ENCODE measurements at regions not wholly inside any gene's neighbourhood (a gene's known extent, or its start where the extent isn't known, plus 50 kb on each side); places are given as distances from the start of the nearest gene placed in this dataset.
"Not testable (repeated sequence)": the region's sequence is repeated elsewhere in the genome, so short reads cannot be mapped to it uniquely, and the experiment has no call there.

DNA sequence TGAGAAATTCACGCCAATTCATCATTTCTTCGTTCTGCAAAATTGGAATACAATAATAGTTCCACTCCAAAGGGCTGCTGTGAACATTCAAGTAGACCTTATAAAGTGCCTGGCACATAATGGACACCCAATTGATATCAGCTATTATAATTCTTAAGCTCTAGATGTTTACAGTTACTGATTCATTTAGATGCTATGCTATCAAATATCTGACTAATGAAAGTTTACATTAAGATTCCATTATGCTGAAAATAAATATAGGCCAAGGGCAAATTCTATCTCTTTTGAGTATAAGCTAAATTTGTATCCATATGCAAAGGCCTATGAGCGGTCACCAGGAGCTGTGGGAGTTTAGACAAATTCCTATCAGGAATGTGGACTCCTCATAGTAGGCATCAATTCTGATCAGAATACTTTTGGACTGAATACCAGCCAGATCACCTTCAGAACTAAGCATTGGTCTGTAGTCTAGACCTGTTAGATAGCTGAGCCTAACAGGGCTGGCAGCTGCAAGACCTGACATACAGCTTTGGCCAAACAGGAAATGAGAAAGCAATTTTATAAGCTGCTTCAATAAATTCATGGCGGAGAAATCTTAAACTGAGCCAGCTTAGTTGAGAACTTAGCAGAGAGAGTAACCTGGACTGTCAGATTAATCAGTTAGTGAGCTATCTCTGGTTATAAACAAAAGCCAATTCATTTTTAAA, 384.3 kb upstream of the ACTRT1 start:
- no peaks in the 10 kb centered on the region for H3K4me1 Mint-ChIP-seq
- no peak overlapping the region for H3K4me3 Mint-ChIP-seq
- H3K36me3 Mint-ChIP-seq (ENCODE audit: insufficient read depth) = no peaks in the 10 kb centered on the region
- H3K9me3 Mint-ChIP-seq = no peaks in the 10 kb centered on the region
- H3K27me3 Mint-ChIP-seq = no peaks in the 10 kb centered on the region
- DNase-seq (ENCODE audit: low spot score in 2 of 2) (no peak), ATAC-seq (replicated peaks; ENCODE audit: extremely low read depth, poor library complexity, severe bottlenecking) (no peak)
- no peak overlapping the region for H3K27ac Mint-ChIP-seq (ENCODE audit: low read depth)

GRCh38 chrX:128425546-128425945, 373.3 kb upstream of the ACTRT1 start:
- DNase-seq (ENCODE audit: low spot score in 2 of 2) (no peak), ATAC-seq (replicated peaks; ENCODE audit: extremely low read depth, poor library complexity, severe bottlenecking) (no peak)
- Mint-ChIP-seq H3K9me3 (no peaks in the 10 kb centered on the region), H3K4me1 (no peaks in the 10 kb centered on the region), H3K27ac (ENCODE audit: low read depth) (no peak overlapping the region), H3K36me3 (ENCODE audit: insufficient read depth) (no peaks in the 10 kb centered on the region), H3K27me3 (no peaks in the 10 kb centered on the region), H3K4me3 (no peak overlapping the region)

DNA sequence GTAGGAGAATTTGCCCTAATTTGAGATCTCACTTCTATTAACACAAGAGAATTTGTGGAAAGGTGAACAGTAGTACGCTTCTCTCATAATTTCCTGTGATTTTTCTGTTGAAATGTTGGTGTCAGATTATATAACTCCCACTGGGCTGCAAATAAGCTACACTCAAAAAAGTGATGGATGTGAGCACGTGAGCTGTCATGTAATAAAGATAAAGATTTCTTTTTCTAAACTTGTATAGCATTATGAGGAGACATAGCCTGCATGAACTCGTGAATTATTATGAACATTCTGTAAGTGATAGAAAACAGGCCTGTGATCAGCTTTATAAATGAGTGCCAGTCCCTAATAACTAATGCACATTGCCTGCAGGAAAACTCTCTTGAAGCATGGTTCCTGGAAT, 356.6 kb upstream of the ACTRT1 start:
- Mint-ChIP-seq H3K36me3 (ENCODE audit: insufficient read depth) (no peaks in the 10 kb centered on the region), H3K27me3 (no peaks in the 10 kb centered on the region), H3K4me3 (no peak overlapping the region), H3K4me1 (no peaks in the 10 kb centered on the region), H3K9me3 (no peaks in the 10 kb centered on the region), H3K27ac (ENCODE audit: low read depth) (no peak overlapping the region)
- no peak for DNase-seq (ENCODE audit: low spot score in 2 of 2)
- ATAC-seq (replicated peaks; ENCODE audit: extremely low read depth, poor library complexity, severe bottlenecking) = no peak

- H3K27ac Mint-ChIP-seq (ENCODE audit: low read depth) = no peak overlapping the region
- DNase-seq (ENCODE audit: low spot score in 2 of 2) (no peak), ATAC-seq (replicated peaks; ENCODE audit: extremely low read depth, poor library complexity, severe bottlenecking) (no peak)
- no peaks in the 10 kb centered on the region for H3K4me1 Mint-ChIP-seq
- H3K4me3 Mint-ChIP-seq = no peak overlapping the region
- no peaks in the 10 kb centered on the region for H3K27me3 Mint-ChIP-seq
- H3K9me3 Mint-ChIP-seq = peaks cover 6% of the 10 kb centered on the region
- H3K36me3 Mint-ChIP-seq (ENCODE audit: insufficient read depth) = no peaks in the 10 kb centered on the region
These were observed 344.4 kb upstream of the ACTRT1 start for GRCh38 chrX:128396601-128397000.

DNA sequence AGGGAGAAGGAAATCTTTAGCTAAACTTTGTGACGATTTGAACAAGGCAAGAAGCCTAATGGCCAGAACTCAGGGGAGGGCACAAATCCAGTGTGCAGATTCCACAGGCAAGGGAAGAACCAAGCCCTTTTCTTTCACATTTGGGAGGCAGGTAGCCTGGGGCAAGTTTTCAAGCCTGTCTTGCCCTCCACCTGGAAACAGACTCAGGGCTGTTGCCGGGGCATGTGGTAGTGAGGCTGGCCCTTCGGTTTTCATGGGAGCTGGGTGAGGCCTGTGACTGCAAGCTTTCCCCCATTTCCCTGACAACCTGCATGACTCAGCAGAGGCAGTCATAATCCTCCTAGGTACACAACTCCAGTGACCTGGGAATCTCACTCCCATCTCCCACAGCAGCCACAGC, 331.6 kb upstream of the ACTRT1 start:
- H3K4me1 Mint-ChIP-seq; DNase-seq (ENCODE audit: low spot score in 2 of 2); H3K27ac Mint-ChIP-seq (ENCODE audit: low read depth); H3K4me3 Mint-ChIP-seq; ATAC-seq (replicated peaks; ENCODE audit: extremely low read depth, poor library complexity, severe bottlenecking); H3K36me3 Mint-ChIP-seq (ENCODE audit: insufficient read depth); H3K27me3 Mint-ChIP-seq: not testable (repeated sequence)
- peaks cover 20% of the 10 kb centered on the region for H3K9me3 Mint-ChIP-seq

- Mint-ChIP-seq H3K27me3 (no peaks in the 10 kb centered on the region), H3K4me1 (no peaks in the 10 kb centered on the region), H3K27ac (ENCODE audit: low read depth) (no peak overlapping the region), H3K4me3 (no peak overlapping the region), H3K9me3 (peaks cover 6% of the 10 kb centered on the region), H3K36me3 (ENCODE audit: insufficient read depth) (no peaks in the 10 kb centered on the region)
- DNase-seq (ENCODE audit: low spot score in 2 of 2) = no peak
- ATAC-seq (replicated peaks; ENCODE audit: extremely low read depth, poor library complexity, severe bottlenecking) = no peak
These were observed 313.3 kb upstream of the ACTRT1 start for GRCh38 chrX:128365492-128365891.

DNA sequence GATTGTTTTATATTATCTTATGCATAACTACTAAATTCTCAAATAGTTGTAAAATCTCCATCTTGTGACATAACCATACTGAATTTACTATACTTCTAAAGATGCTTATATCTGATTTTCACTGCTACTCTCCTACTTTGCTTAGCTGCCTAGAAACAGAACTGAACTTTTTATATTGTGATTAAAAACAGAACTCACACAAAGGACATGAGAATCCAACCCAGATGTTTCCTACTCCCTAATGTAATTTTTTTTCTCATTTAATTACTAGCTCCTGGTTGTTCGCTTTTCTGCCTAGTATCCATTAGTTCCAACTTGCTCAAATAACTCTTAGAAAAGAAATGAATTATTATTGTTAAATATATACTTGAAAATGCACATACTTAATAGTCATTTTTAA, 283.5 kb upstream of the ACTRT1 start:
- H3K4me3 Mint-ChIP-seq = no peak overlapping the region
- DNase-seq (ENCODE audit: low spot score in 2 of 2) = no peak
- no peak for ATAC-seq (replicated peaks; ENCODE audit: extremely low read depth, poor library complexity, severe bottlenecking)
- H3K27me3 Mint-ChIP-seq = no peaks in the 10 kb centered on the region
- no peak overlapping the region for H3K27ac Mint-ChIP-seq (ENCODE audit: low read depth)
- H3K4me1 Mint-ChIP-seq = no peaks in the 10 kb centered on the region
- H3K9me3 Mint-ChIP-seq = peaks cover 6% of the 10 kb centered on the region
- no peaks in the 10 kb centered on the region for H3K36me3 Mint-ChIP-seq (ENCODE audit: insufficient read depth)

GRCh38 chrX:128334821-128335220, 282.6 kb upstream of the ACTRT1 start:
- Mint-ChIP-seq H3K4me3 (no peak overlapping the region), H3K4me1 (no peaks in the 10 kb centered on the region), H3K36me3 (ENCODE audit: insufficient read depth) (no peaks in the 10 kb centered on the region), H3K27ac (ENCODE audit: low read depth) (no peak overlapping the region), H3K9me3 (peaks cover 6% of the 10 kb centered on the region), H3K27me3 (no peaks in the 10 kb centered on the region)
- DNase-seq (ENCODE audit: low spot score in 2 of 2) (no peak), ATAC-seq (replicated peaks; ENCODE audit: extremely low read depth, poor library complexity, severe bottlenecking) (no peak)

DNA sequence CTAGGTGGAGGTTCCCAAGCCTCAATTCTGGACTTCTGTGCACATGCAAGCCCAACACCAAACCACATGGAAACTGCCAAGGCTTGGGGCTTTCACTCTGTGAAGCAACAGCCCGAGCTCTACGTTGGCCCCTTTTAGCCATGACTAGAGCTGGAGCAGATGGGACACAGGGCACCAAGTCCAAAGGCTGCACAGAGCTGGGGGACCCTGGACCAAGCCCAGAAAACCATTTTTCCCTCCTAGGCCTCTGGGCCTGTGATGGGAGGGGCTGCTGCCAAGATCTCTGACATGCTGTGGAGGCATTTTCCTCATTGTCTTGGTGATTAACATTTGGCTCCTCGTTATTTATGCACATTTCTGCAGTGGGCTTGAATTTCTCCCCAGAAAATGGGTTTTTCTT, 258.7 kb upstream of the ACTRT1 start:
- H3K27ac Mint-ChIP-seq (ENCODE audit: low read depth) = no peak overlapping the region
- H3K4me1 Mint-ChIP-seq = no peaks in the 10 kb centered on the region
- DNase-seq (ENCODE audit: low spot score in 2 of 2) (no peak), ATAC-seq (replicated peaks; ENCODE audit: extremely low read depth, poor library complexity, severe bottlenecking) (no peak)
- no peak overlapping the region for H3K4me3 Mint-ChIP-seq
- no peaks in the 10 kb centered on the region for H3K36me3 Mint-ChIP-seq (ENCODE audit: insufficient read depth)
- no peaks in the 10 kb centered on the region for H3K27me3 Mint-ChIP-seq
- H3K9me3 Mint-ChIP-seq = no peaks in the 10 kb centered on the region

- Mint-ChIP-seq H3K27ac (ENCODE audit: low read depth) (no peak overlapping the region), H3K4me1 (no peaks in the 10 kb centered on the region), H3K9me3 (no peaks in the 10 kb centered on the region), H3K4me3 (no peak overlapping the region), H3K27me3 (no peaks in the 10 kb centered on the region), H3K36me3 (ENCODE audit: insufficient read depth) (no peaks in the 10 kb centered on the region)
- ATAC-seq (replicated peaks; ENCODE audit: extremely low read depth, poor library complexity, severe bottlenecking) (no peak), DNase-seq (ENCODE audit: low spot score in 2 of 2) (no peak)
These were observed 257.1 kb upstream of the ACTRT1 start for GRCh38 chrX:128309311-128309710.

- no peaks in the 10 kb centered on the region for H3K27me3 Mint-ChIP-seq
- H3K4me3 Mint-ChIP-seq = no peak overlapping the region
- DNase-seq (ENCODE audit: low spot score in 2 of 2) = no peak
- H3K36me3 Mint-ChIP-seq (ENCODE audit: insufficient read depth) = no peaks in the 10 kb centered on the region
- no peaks in the 10 kb centered on the region for H3K4me1 Mint-ChIP-seq
- no peak for ATAC-seq (replicated peaks; ENCODE audit: extremely low read depth, poor library complexity, severe bottlenecking)
- H3K9me3 Mint-ChIP-seq = peaks cover 10% of the 10 kb centered on the region
- no peak overlapping the region for H3K27ac Mint-ChIP-seq (ENCODE audit: low read depth)
These were observed 242.0 kb upstream of the ACTRT1 start for GRCh38 chrX:128294198-128294597.

DNA sequence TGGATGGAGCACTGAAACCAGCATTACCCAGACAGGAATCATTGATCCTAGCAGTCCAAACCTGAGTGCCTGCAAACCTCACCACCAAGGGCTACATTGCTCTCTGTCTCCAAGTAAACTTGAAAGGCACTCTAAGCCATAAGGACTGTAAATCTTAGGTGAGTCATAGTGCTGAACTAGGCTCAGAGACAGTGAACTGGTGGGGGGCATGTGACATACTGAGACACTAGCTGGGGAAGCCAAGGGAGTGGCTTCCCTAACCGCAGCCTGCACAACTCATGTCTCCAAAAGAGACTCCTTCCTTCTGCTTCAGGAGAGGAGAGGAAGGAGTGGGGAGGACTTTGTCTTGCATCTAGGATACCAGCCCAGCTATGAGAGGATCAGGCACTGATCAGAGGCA, 235.5 kb upstream of the ACTRT1 start:
- DNase-seq (ENCODE audit: low spot score in 2 of 2) (no peak), ATAC-seq (replicated peaks; ENCODE audit: extremely low read depth, poor library complexity, severe bottlenecking) (no peak)
- no peaks in the 10 kb centered on the region for H3K36me3 Mint-ChIP-seq (ENCODE audit: insufficient read depth)
- no peaks in the 10 kb centered on the region for H3K4me1 Mint-ChIP-seq
- no peaks in the 10 kb centered on the region for H3K9me3 Mint-ChIP-seq
- H3K27me3 Mint-ChIP-seq = no peaks in the 10 kb centered on the region
- no peak overlapping the region for H3K27ac Mint-ChIP-seq (ENCODE audit: low read depth)
- no peak overlapping the region for H3K4me3 Mint-ChIP-seq

DNA sequence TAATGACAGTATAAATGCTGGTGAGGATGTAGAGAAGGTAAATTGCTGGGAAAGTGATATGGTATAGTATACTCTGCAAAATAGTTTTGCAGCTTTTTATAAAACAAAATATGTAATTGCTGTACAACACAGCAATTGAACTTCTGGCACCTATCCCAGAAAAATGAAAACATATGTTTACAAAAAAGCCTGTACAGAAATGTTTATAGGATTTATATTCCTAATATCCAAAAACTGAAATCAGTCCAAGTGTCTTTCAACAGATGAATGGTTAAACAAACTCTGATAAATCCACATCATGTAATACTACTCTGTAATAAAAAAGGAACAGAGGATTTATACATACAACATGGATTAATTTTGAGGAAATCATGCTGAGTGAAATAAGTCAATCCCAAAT, 198.4 kb upstream of the ACTRT1 start:
- no peaks in the 10 kb centered on the region for H3K36me3 Mint-ChIP-seq (ENCODE audit: insufficient read depth)
- H3K4me3 Mint-ChIP-seq = no peak overlapping the region
- no peaks in the 10 kb centered on the region for H3K27me3 Mint-ChIP-seq
- no peaks in the 10 kb centered on the region for H3K9me3 Mint-ChIP-seq
- H3K4me1 Mint-ChIP-seq = no peaks in the 10 kb centered on the region
- DNase-seq (ENCODE audit: low spot score in 2 of 2) = no peak
- ATAC-seq (replicated peaks; ENCODE audit: extremely low read depth, poor library complexity, severe bottlenecking) = no peak
- no peak overlapping the region for H3K27ac Mint-ChIP-seq (ENCODE audit: low read depth)

DNA sequence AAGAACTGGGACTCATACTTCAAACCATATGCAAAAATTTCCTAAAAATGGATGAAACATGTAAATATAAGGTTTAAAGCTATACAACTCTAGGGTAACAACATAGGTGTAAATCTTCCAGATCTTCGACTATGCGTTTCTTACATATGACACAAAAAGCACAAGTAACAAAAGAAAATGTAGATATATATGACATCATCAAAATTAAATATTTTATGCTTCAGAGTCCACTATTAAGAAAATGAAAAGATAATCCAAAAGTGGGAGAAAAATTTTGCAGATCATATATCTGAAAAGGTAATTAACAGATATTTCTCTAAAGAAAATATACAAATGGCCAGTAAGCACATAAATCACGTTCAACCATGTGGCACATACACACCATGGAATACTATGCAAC, 164.2 kb upstream of the ACTRT1 start:
- peaks cover 13% of the 10 kb centered on the region for H3K9me3 Mint-ChIP-seq
- no peak overlapping the region for H3K27ac Mint-ChIP-seq (ENCODE audit: low read depth)
- no peak for ATAC-seq (replicated peaks; ENCODE audit: extremely low read depth, poor library complexity, severe bottlenecking)

More for the DNA sequence above, 164.2 kb upstream of the ACTRT1 start:
- DNase-seq (ENCODE audit: low spot score in 2 of 2) = no peak
- H3K4me3 Mint-ChIP-seq = no peak overlapping the region
- no peaks in the 10 kb centered on the region for H3K4me1 Mint-ChIP-seq
- no peaks in the 10 kb centered on the region for H3K27me3 Mint-ChIP-seq
- H3K36me3 Mint-ChIP-seq (ENCODE audit: insufficient read depth) = no peaks in the 10 kb centered on the region

Data from central memory CD8-positive, alpha-beta T cell (primary cell).